Fibroblast of lung (primary cell): ENCODE measurements at regions not wholly inside any gene's neighbourhood (a gene's known extent, or its start where the extent isn't known, plus 50 kb on each side); places are given as distances from the start of the nearest gene placed in this dataset.

Experiments used
- DNase-seq, 2 donors: peaks; one replicate each; pipeline versions ENCODE4 v3.0.0 to v3.0.0-alpha.2; 2010; ENCODE audit warnings: low read depth in 2 of 2
- H2AFZ ChIP-seq: 2 replicates; pipeline ENCODE4 v1.5.1; 2012; ENCODE audit warnings: low read length, control low read depth, inconsistent platforms
- H3K27ac ChIP-seq: 2 replicates; pipeline ENCODE4 v1.5.1; 2011; ENCODE audit warnings: low read length, control low read depth; ENCODE audit not compliant: insufficient read depth
- H3K27me3 ChIP-seq: 2 replicates; pipeline ENCODE4 v1.5.1; 2011; ENCODE audit warnings: mild to moderate bottlenecking, low read length; ENCODE audit not compliant: control insufficient read depth, insufficient read depth
- H3K36me3 ChIP-seq: 2 replicates; pipeline ENCODE4 v1.5.1; 2011; ENCODE audit warnings: low read length; ENCODE audit not compliant: control insufficient read depth, insufficient read depth
- H3K4me1 ChIP-seq: 2 replicates; pipeline ENCODE4 v1.5.1; 2011; ENCODE audit warnings: low read length; ENCODE audit not compliant: control insufficient read depth, insufficient read depth; ENCODE audit errors: extremely low read depth
- H3K4me2 ChIP-seq: 2 replicates; pipeline ENCODE4 v1.5.1; 2011; ENCODE audit warnings: low read length, control low read depth; ENCODE audit not compliant: insufficient read depth; ENCODE audit errors: extremely low read depth
- H3K4me3 ChIP-seq, 4 experiments: fragments of 200-600 bp in 1 of 4; sonication (generic) in 1 of 4; replicated peaks in 1 of 4; 2 replicates each; pipeline ENCODE4 v1.5.1; 2011 to 2016; ENCODE audit warnings: low read length in 4 of 4, low read depth in 3 of 4, mild to moderate bottlenecking in 3 of 4, control low read depth in 2 of 4, inconsistent platforms in 1 of 4, mixed read lengths in 1 of 4; ENCODE audit not compliant: insufficient read depth in 1 of 4; ENCODE audit errors: control extremely low read depth in 1 of 4
- H3K79me2 ChIP-seq: 2 replicates; pipeline ENCODE4 v1.5.1; 2012; ENCODE audit warnings: mild to moderate bottlenecking, low read length, inconsistent platforms; ENCODE audit not compliant: control insufficient read depth, insufficient read depth
- H3K9ac ChIP-seq: 2 replicates; pipeline ENCODE4 v1.5.1; 2011; ENCODE audit warnings: mild to moderate bottlenecking, low read length, control low read depth; ENCODE audit not compliant: insufficient read depth
- H3K9me3 ChIP-seq: 2 replicates; pipeline ENCODE4 v1.5.1; 2012; ENCODE audit warnings: low read depth, low read length; ENCODE audit not compliant: control insufficient read depth, insufficient read depth
- H4K20me1 ChIP-seq: 2 replicates; pipeline ENCODE4 v1.5.1; 2011; ENCODE audit warnings: low read length; ENCODE audit not compliant: control insufficient read depth, insufficient read depth; ENCODE audit errors: extremely low read depth
- EZH2 ChIP-seq: IDR thresholded peaks from 2 replicates; pipeline ENCODE4 v1.5.1; 2012; ENCODE audit warnings: low read length, control low read depth, mild to moderate bottlenecking; ENCODE audit errors: missing control alignments
- TF ChIP-seq, protein P1 (sequence below), 2 donors: IDR thresholded peaks in 1 of 2; conservative IDR thresholded peaks in 1 of 2; 1 replicate in 1 of 2; 2 replicates in 1 of 2; pipeline ENCODE4 v1.5.1; 2011 to 2012; ENCODE audit warnings: low read length in 2 of 2, control low read depth in 1 of 2, inconsistent platforms in 1 of 2, low read depth in 1 of 2, mild to moderate bottlenecking in 1 of 2

DNA sequence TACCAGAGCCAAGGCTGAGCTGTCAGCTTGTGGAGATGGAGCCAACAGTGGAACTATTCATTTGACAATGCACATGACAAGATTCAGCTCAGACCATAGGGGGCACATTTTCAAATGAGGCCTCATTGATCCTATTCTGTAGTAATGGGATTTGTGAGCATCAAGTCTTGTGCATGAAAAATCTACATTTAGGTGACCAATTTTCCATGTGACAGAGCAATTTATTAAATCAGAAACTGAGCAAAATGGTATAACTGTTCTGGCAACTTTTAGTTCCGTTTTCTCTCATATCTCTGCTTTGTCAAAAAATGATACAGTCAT, 108.5 kb upstream of the PCDH18 start:
- no peak overlapping the region for H3K4me3 ChIP-seq
- H2AFZ ChIP-seq, result no peak overlapping the region
- no peak overlapping the region for H3K9ac ChIP-seq
- TF ChIP-seq, protein P1, sequence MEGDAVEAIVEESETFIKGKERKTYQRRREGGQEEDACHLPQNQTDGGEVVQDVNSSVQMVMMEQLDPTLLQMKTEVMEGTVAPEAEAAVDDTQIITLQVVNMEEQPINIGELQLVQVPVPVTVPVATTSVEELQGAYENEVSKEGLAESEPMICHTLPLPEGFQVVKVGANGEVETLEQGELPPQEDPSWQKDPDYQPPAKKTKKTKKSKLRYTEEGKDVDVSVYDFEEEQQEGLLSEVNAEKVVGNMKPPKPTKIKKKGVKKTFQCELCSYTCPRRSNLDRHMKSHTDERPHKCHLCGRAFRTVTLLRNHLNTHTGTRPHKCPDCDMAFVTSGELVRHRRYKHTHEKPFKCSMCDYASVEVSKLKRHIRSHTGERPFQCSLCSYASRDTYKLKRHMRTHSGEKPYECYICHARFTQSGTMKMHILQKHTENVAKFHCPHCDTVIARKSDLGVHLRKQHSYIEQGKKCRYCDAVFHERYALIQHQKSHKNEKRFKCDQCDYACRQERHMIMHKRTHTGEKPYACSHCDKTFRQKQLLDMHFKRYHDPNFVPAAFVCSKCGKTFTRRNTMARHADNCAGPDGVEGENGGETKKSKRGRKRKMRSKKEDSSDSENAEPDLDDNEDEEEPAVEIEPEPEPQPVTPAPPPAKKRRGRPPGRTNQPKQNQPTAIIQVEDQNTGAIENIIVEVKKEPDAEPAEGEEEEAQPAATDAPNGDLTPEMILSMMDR (conservative IDR thresholded peaks at IDR 0.05 in 1 of 2, IDR thresholded peaks at IDR 0.05 in 1 of 2; ENCODE audit: low read depth in 1 of 2, low read length in 2 of 2), result no peak
- TF ChIP-seq EZH2, result no peak
- H3K9me3 ChIP-seq, result no peaks in the 10 kb centered on the region
- no peak overlapping the region for H3K27ac ChIP-seq
- no peak overlapping the region for H3K4me2 ChIP-seq
- no peak for DNase-seq
- no peaks in the 10 kb centered on the region for H3K4me1 ChIP-seq
- no peaks in the 10 kb centered on the region for H3K36me3 ChIP-seq
- H4K20me1 ChIP-seq, result no peaks in the 10 kb centered on the region
- H3K27me3 ChIP-seq, result no peaks in the 10 kb centered on the region
- H3K79me2 ChIP-seq, result no peaks in the 10 kb centered on the region

DNA sequence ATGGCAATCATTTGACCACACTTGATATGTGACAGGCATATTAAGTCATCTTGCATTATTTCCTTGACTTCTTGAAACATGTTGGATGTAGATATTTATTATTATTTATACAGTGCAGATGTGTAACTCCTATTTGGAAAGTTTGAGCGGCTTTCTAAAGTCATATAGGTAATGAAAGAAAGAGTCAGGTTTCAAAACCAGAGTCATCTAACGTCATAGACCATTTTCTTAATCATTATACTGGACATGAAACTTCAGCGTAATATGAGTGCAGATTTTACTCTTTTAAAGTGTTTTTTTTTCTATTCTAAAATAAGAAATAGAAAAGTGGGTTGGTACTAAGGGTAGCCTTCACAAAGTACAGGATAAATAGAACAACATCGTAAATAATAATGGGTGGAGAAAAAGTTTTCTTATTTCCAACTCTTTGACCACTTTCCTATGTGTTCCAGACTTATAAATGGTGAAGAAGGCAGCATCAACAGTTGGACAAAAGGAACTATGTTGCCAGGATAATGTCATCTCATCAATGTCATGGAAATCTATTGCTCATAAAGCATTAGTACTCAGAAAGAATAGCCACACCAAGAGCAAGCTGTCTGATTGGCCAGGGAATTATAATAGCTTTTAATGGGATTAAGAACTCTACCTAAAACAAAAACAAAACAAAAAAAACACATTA, 108.0 kb upstream of the PCDH18 start:
- Histone ChIP-seq H2AFZ (no peak overlapping the region), H3K36me3 (no peaks in the 10 kb centered on the region), H3K4me3 (no peak overlapping the region), H3K79me2 (no peaks in the 10 kb centered on the region), H3K9ac (no peak overlapping the region), H4K20me1 (no peaks in the 10 kb centered on the region), H3K4me2 (no peak overlapping the region), H3K9me3 (no peaks in the 10 kb centered on the region), H3K27ac (no peak overlapping the region), H3K4me1 (no peaks in the 10 kb centered on the region), H3K27me3 (no peaks in the 10 kb centered on the region)
- TF ChIP-seq EZH2, result no peak
- TF ChIP-seq, protein P1 (conservative IDR thresholded peaks at IDR 0.05 in 1 of 2, IDR thresholded peaks at IDR 0.05 in 1 of 2; ENCODE audit: low read depth in 1 of 2, low read length in 2 of 2), result no peak
- DNase-seq, result no peak

DNA sequence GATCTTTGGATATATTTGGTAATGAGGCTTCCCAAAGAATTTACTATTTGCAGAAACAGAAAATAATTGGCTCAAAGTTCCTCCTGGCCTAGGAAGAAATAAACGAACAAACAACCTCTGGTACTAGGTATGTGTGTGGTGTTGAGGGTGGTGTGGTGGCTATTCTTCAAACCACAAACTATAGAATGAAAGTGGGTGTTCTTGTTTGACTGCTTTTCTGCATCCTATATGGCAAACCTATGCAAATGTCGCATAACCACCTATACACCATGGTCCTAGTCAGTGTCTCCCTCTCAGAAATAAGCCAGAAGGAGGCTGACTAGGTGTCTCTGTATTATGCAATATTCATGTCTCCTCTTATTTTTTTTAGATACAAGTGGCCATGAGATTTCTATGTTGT, 106.6 kb upstream of the PCDH18 start:
- Histone ChIP-seq H3K36me3 (no peaks in the 10 kb centered on the region), H3K9me3 (no peaks in the 10 kb centered on the region), H3K9ac (no peak overlapping the region), H3K79me2 (no peaks in the 10 kb centered on the region), H3K27ac (no peak overlapping the region), H2AFZ (no peak overlapping the region), H3K27me3 (no peaks in the 10 kb centered on the region), H4K20me1 (no peaks in the 10 kb centered on the region), H3K4me3 (no peak overlapping the region), H3K4me2 (no peak overlapping the region), H3K4me1 (no peaks in the 10 kb centered on the region)
- TF ChIP-seq, protein P1 (conservative IDR thresholded peaks at IDR 0.05 in 1 of 2, IDR thresholded peaks at IDR 0.05 in 1 of 2; ENCODE audit: low read depth in 1 of 2, low read length in 2 of 2), result no peak
- no peak for TF ChIP-seq EZH2
- DNase-seq, result no peak
